Osteoblast (primary cell): ENCODE measurements at regions not wholly inside any gene's neighbourhood (a gene's known extent, or its start where the extent isn't known, plus 50 kb on each side); places are given as distances from the start of the nearest gene placed in this dataset.
A peak's percentile ranks its signal among the peaks of the same experiment; 100 is the strongest.
"Not testable (repeated sequence)": the region's sequence is repeated elsewhere in the genome, so short reads cannot be mapped to it uniquely, and the experiment has no call there.

Source experiments
- DNase-seq: peaks from one replicate; pipeline ENCODE4 v3.0.0; 2011; ENCODE audit warnings: low spot score, mixed read lengths; ENCODE audit not compliant: insufficient read length; ENCODE audit errors: missing footprints
- H2AFZ ChIP-seq: 2 replicates; pipeline ENCODE4 v1.6.0; 2011; ENCODE audit warnings: mild to moderate bottlenecking, low read length
- H3K27ac ChIP-seq: 2 replicates; pipeline ENCODE4 v1.5.1; 2011; ENCODE audit warnings: mild to moderate bottlenecking, low read depth, low read length, moderate library complexity
- H3K27me3 ChIP-seq: 2 replicates; pipeline ENCODE4 v1.6.0; 2012; ENCODE audit warnings: mild to moderate bottlenecking, control low read depth, inconsistent platforms, low read length, moderate library complexity; ENCODE audit not compliant: insufficient read depth
- H3K36me3 ChIP-seq: 2 replicates; pipeline ENCODE4 v1.5.1; 2011; ENCODE audit warnings: mild to moderate bottlenecking, low read length, control low read depth, moderate library complexity; ENCODE audit not compliant: insufficient read depth
- H3K4me1 ChIP-seq: 2 replicates; pipeline ENCODE4 v1.5.1; 2011; ENCODE audit warnings: mild to moderate bottlenecking, low read length, control low read depth, moderate library complexity; ENCODE audit not compliant: insufficient read depth
- H3K4me2 ChIP-seq: 2 replicates; pipeline ENCODE4 v1.6.0; 2011; ENCODE audit warnings: mild to moderate bottlenecking, low read length; ENCODE audit not compliant: insufficient read depth
- H3K4me3 ChIP-seq: fragments of 200-600 bp; sonication (generic); 3 replicates; pipeline ENCODE4 v1.5.1; 2012; ENCODE audit warnings: mild to moderate bottlenecking, low read length, inconsistent platforms; ENCODE audit not compliant: insufficient read depth
- H3K79me2 ChIP-seq: 2 replicates; pipeline ENCODE4 v1.6.0; 2012; ENCODE audit warnings: mild to moderate bottlenecking, low read length, control low read depth, inconsistent platforms; ENCODE audit not compliant: insufficient read depth
- H3K9me3 ChIP-seq: 2 replicates; pipeline ENCODE4 v1.5.1; 2011; ENCODE audit warnings: low read depth, low read length, control low read depth
- H4K20me1 ChIP-seq: 2 replicates; pipeline ENCODE4 v1.6.0; 2012; ENCODE audit warnings: mild to moderate bottlenecking, low read length, control low read depth; ENCODE audit not compliant: insufficient read depth
- CTCF ChIP-seq: IDR thresholded peaks from 2 replicates; pipeline ENCODE4 v1.5.1; 2011; ENCODE audit warnings: mild to moderate bottlenecking, low read depth, low read length, moderate library complexity; ENCODE audit errors: extremely low read depth

- H3K4me1 ChIP-seq, H3K27ac ChIP-seq, H3K4me3 ChIP-seq, H3K9me3 ChIP-seq, H3K79me2 ChIP-seq, H3K36me3 ChIP-seq, H4K20me1 ChIP-seq, DNase-seq, H2AFZ ChIP-seq, H3K4me2 ChIP-seq, H3K27me3 ChIP-seq: not testable (repeated sequence)
These were observed 69.6 kb upstream of the CCDC6 start for GRCh38 chr10:59975918-59976317.

DNA sequence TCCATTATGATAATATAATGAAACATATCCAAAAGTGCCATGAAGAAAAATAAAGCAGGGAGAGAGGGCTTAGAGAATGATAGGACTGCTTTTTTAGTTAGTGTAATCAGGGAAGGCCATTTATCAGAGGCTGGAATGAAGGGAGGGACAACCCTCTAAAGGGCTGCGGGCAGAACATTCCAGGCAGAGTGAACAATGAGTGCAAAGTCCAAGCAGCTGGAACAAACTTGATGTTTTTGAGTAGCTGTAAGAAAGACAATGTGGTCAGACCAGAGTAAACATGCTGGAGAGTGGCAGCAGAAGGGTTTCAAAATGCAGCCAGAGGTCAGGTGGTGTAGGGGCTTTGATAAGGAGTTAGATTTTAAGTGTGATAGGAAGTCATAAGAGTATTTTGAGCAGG, 65.6 kb upstream of the CCDC6 start:
- no peaks in the 10 kb centered on the region for H3K36me3 ChIP-seq
- no peak overlapping the region for H2AFZ ChIP-seq
- H3K9me3 ChIP-seq: no peaks in the 10 kb centered on the region
- no peaks in the 10 kb centered on the region for H3K79me2 ChIP-seq
- no peak overlapping the region for H3K4me3 ChIP-seq
- no peak overlapping the region for H3K27ac ChIP-seq
- peak; percentile 65 for DNase-seq
- no peak for TF ChIP-seq CTCF
- H3K4me2 ChIP-seq: no peak overlapping the region
- no peaks in the 10 kb centered on the region for H3K4me1 ChIP-seq
- no peaks in the 10 kb centered on the region for H4K20me1 ChIP-seq
- H3K27me3 ChIP-seq: no peaks in the 10 kb centered on the region

- no peak overlapping the region for H3K4me2 ChIP-seq
- H3K27ac ChIP-seq: no peak overlapping the region
- H3K79me2 ChIP-seq: no peaks in the 10 kb centered on the region
- H4K20me1 ChIP-seq: no peaks in the 10 kb centered on the region
- H3K9me3 ChIP-seq: no peaks in the 10 kb centered on the region
- no peaks in the 10 kb centered on the region for H3K36me3 ChIP-seq
- H3K27me3 ChIP-seq: no peaks in the 10 kb centered on the region
- no peak overlapping the region for H3K4me3 ChIP-seq
- no peak overlapping the region for H2AFZ ChIP-seq
- no peak for TF ChIP-seq CTCF
- no peaks in the 10 kb centered on the region for H3K4me1 ChIP-seq
- no peak for DNase-seq
These were observed 64.3 kb upstream of the CCDC6 start for GRCh38 chr10:59970396-59971368.

DNA sequence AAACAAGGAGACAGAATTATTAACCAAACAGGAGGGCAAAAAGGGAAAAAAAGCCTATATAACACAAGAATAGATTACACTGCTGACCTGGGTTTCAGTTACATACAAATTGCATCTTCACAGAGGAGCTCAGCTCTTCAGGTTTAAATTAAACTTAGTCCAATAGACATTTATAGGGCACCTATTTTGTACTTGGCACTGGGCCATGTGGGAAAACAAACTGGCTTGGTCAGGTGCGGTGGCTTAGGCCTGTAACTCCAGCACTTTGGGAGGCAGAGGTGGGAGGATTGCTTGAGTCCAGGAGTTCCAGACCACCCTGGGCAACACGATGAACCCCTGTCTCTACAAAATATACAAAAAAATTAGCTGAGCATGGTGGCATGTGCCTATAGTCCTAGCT, 62.3 kb upstream of the CCDC6 start:
- no peaks in the 10 kb centered on the region for H3K9me3 ChIP-seq
- no peaks in the 10 kb centered on the region for H3K79me2 ChIP-seq
- no peaks in the 10 kb centered on the region for H3K27me3 ChIP-seq
- H2AFZ ChIP-seq: no peak overlapping the region
- TF ChIP-seq CTCF: no peak
- no peak overlapping the region for H3K4me2 ChIP-seq
- H4K20me1 ChIP-seq: no peaks in the 10 kb centered on the region
- DNase-seq: no peak
- H3K4me3 ChIP-seq: no peak overlapping the region
- no peaks in the 10 kb centered on the region for H3K36me3 ChIP-seq
- no peaks in the 10 kb centered on the region for H3K4me1 ChIP-seq
- H3K27ac ChIP-seq: no peak overlapping the region
